Spleen (tissue), 7 donors: ENCODE measurements at regions not wholly inside any gene's neighbourhood (a gene's known extent, or its start where the extent isn't known, plus 50 kb on each side); places are given as distances from the start of the nearest gene placed in this dataset.

ENCODE experiments used
- CTCF ChIP-seq, 11 experiments: fragments of 200-600 bp in 7 of 11; fragments of 450-650 bp in 4 of 11; sonication (generic) in 4 of 11; IDR thresholded peaks in 8 of 11; conservative IDR thresholded peaks in 3 of 11; 1 replicate in 7 of 11; 2 replicates in 4 of 11; pipeline versions ENCODE4 v1.4.0 to v1.8.0; 2016 to 2021; ENCODE audit warnings: antibody characterized with exemption in 11 of 11, inconsistent platforms in 4 of 11, mild to moderate bottlenecking in 1 of 11
- POLR2A ChIP-seq, 3 donors: fragments of 450-650 bp; IDR thresholded peaks; one replicate each; pipeline ENCODE4 v1.5.1; 2017; ENCODE audit warnings: antibody characterized with exemption in 3 of 3, mild to moderate bottlenecking in 1 of 3
- donor health status: DM: no; HTN: no; CAD: no; lungs with moderate emphysema.
- donor health status: DM: no; HTN: no; CAD: no.
- donor health status: DM: no; HTN: no; CAD: no.

DNA sequence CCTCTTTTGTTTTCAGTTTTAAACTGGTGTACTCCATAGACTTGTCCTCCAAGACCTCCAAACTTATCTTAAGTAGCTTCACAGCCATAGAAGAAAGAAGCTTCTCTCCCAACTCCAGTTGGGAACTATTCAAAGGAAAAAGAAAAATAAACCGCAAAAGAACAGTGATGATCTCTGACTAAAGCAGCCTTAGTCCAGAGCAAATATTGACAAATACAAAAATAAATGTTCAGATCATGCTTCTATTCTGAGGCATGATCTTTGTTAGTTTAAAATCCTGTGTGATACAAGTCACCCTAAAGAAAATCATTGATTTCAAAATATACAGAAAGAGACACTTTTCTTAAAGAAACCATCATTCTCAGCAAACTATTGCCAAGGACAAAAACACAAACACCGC lies 373.0 kb upstream of the SMIM30 start:
- no peak for TF ChIP-seq POLR2A (IDR thresholded peaks at IDR 0.05)
- no peak for TF ChIP-seq CTCF (IDR thresholded peaks at IDR 0.05 in 8 of 11, conservative IDR thresholded peaks at IDR 0.05 in 3 of 11)
